PC-9 (cell line): ENCODE measurements at regions not wholly inside any gene's neighbourhood (a gene's known extent, or its start where the extent isn't known, plus 50 kb on each side); places are given as distances from the start of the nearest gene placed in this dataset.

Experiments
- BruUV-seq: library from RNA; stranded (reverse); fragments of 400-500 nt; replicated peaks from 2 replicates; lab custom pipeline; 2021; lab: Mats Ljungman, UMichigan
- CTCF ChIA-PET: fragments of 300-600 bp; sonication (Branson Sonifier 250); formaldehyde crosslinking; loops from one replicate; lab custom pipeline; 2022; ENCODE audit warnings: antibody characterized with exemption; lab: Charles Lee
- POLR2A ChIA-PET: fragments of 300-600 bp; sonication (Branson Sonifier 250); formaldehyde crosslinking; loops from one replicate; lab custom pipeline; 2022; ENCODE audit warnings: antibody characterized with exemption; ENCODE audit not compliant: unreplicated experiment; lab: Charles Lee
- DNase-seq, 2 experiments: peaks; one replicate each; pipeline versions ENCODE4 v3.0.0 to v3.0.0-alpha.2; 2015 to 2022; ENCODE audit warnings: mixed read lengths in 1 of 2
- H2AFZ ChIP-seq: fragments of 200-600 bp; sonication (generic); 2 replicates; pipeline ENCODE4 v1.8.1; 2017; ENCODE audit warnings: antibody characterized with exemption
- H3F3A ChIP-seq: fragments of 200-600 bp; sonication (generic); 2 replicates; pipeline ENCODE4 v1.8.1; 2017; ENCODE audit warnings: antibody characterized with exemption, mild to moderate bottlenecking, low read depth; ENCODE audit not compliant: insufficient read depth
- H3K27ac ChIP-seq: fragments of 200-600 bp; sonication (generic); 2 replicates; pipeline ENCODE4 v1.6.1; 2016; ENCODE audit warnings: mixed run types
- H3K27me3 ChIP-seq: fragments of 200-600 bp; sonication (generic); 2 replicates; pipeline ENCODE4 v1.6.1; 2016; ENCODE audit warnings: low read depth, mixed run types; ENCODE audit not compliant: insufficient read depth
- H3K36me3 ChIP-seq: fragments of 200-600 bp; sonication (generic); 2 replicates; pipeline ENCODE4 v1.6.1; 2016; ENCODE audit warnings: low read depth, mixed run types
- H3K4me1 ChIP-seq: fragments of 200-600 bp; sonication (generic); replicated peaks from 2 replicates; pipeline ENCODE4 v1.6.1; 2016; ENCODE audit warnings: mixed run types; ENCODE audit not compliant: insufficient read depth
- H3K4me2 ChIP-seq: fragments of 200-600 bp; sonication (generic); 2 replicates; pipeline ENCODE4 v1.6.1; 2017; ENCODE audit warnings: mixed run types
- H3K4me3 ChIP-seq: fragments of 200-600 bp; sonication (generic); 2 replicates; pipeline ENCODE4 v1.6.1; 2016; ENCODE audit warnings: mixed run types
- H3K79me2 ChIP-seq: fragments of 200-600 bp; sonication (generic); 2 replicates; pipeline ENCODE4 v1.6.1; 2017; ENCODE audit warnings: low read depth, mixed run types
- H3K9me2 ChIP-seq: fragments of 200-600 bp; sonication (generic); 2 replicates; pipeline ENCODE4 v1.8.1; 2017; ENCODE audit warnings: mild to moderate bottlenecking; ENCODE audit not compliant: insufficient read depth
- H3K9me3 ChIP-seq: fragments of 200-600 bp; sonication (generic); 2 replicates; pipeline ENCODE4 v1.8.1; 2016; ENCODE audit warnings: low read depth; ENCODE audit not compliant: insufficient read depth
- H4K20me1 ChIP-seq: fragments of 200-600 bp; sonication (generic); 2 replicates; pipeline ENCODE4 v1.8.1; 2017; ENCODE audit not compliant: insufficient read depth
- CTCF ChIP-seq: fragments of 200-600 bp; sonication (generic); conservative IDR thresholded peaks from 2 replicates; pipeline ENCODE4 v1.6.1; 2017; ENCODE audit warnings: mixed run types, antibody characterized with exemption, mild to moderate bottlenecking, moderate library complexity
- EZH2 ChIP-seq: fragments of 200-600 bp; sonication (generic); IDR thresholded peaks from 2 replicates; pipeline ENCODE4 v1.8.0; 2017; ENCODE audit warnings: antibody characterized with exemption, low read depth
- intact Hi-C: fragments of 100-400 bp; cut with micrococcal nuclease; formaldehyde crosslinking; loops from one replicate; pipeline ENCODE4 v1.10.0; 2022; ENCODE audit not compliant: unreplicated experiment

- TF ChIP-seq CTCF (no peak), EZH2 (no peak)
- POLR2A ChIA-PET, result no interaction called here
- no peak for DNase-seq
- Histone ChIP-seq H3K4me3 (no peak overlapping the region), H3K9me2 (no peaks in the 10 kb centered on the region), H2AFZ (no peak overlapping the region), H3K36me3 (no peaks in the 10 kb centered on the region), H3K27ac (no peak overlapping the region), H4K20me1 (no peaks in the 10 kb centered on the region), H3K4me1 (no peaks in the 10 kb centered on the region), H3K27me3 (no peaks in the 10 kb centered on the region), H3K4me2 (no peak overlapping the region), H3F3A (no peaks in the 10 kb centered on the region), H3K79me2 (no peaks in the 10 kb centered on the region), H3K9me3 (no peaks in the 10 kb centered on the region)
- CTCF ChIA-PET, result interaction anchor here (0.6 kb wide), 1 partner anchor 393 kb away, joined by 3 read pairs; no protein-coding TSS in a partner anchor
- intact Hi-C loops, result no loop called here
- BruUV-seq, result no TSS peak
Measured at GRCh38 chr6:44642870-44643522, 255.5 kb downstream of the CDC5L start.

GRCh38 chr6:44645276-44645675 is 257.8 kb downstream of the CDC5L start:
- Histone ChIP-seq H3K36me3 (no peaks in the 10 kb centered on the region), H4K20me1 (no peaks in the 10 kb centered on the region), H3K27me3 (no peaks in the 10 kb centered on the region), H3K27ac (no peak overlapping the region), H2AFZ (no peak overlapping the region), H3F3A (no peaks in the 10 kb centered on the region), H3K4me1 (0 out of 2 replicates have a peak, but pooled peaks cover 10% of the 10 kb centered on the region), H3K9me3 (no peaks in the 10 kb centered on the region), H3K4me3 (no peak overlapping the region), H3K9me2 (no peaks in the 10 kb centered on the region), H3K4me2 (no peak overlapping the region), H3K79me2 (no peaks in the 10 kb centered on the region)
- ChIA-PET POLR2A (no interaction called here), CTCF (no interaction called here)
- no peak for DNase-seq
- intact Hi-C loops, result no loop called here
- no TSS peak for BruUV-seq
- TF ChIP-seq CTCF (no peak; the same call in 1 of the 2 replicates), EZH2 (no peak)

GRCh38 chr6:44646355-44646754 is 258.8 kb downstream of the CDC5L start:
- Histone ChIP-seq H3K79me2 (no peaks in the 10 kb centered on the region), H3F3A (no peaks in the 10 kb centered on the region), H3K4me3 (no peak overlapping the region), H3K4me1 (0 out of 2 replicates have a peak, but pooled peaks cover 10% of the 10 kb centered on the region), H3K27ac (no peak overlapping the region), H3K4me2 (no peak overlapping the region), H4K20me1 (no peaks in the 10 kb centered on the region), H3K9me3 (no peaks in the 10 kb centered on the region), H3K9me2 (no peaks in the 10 kb centered on the region), H3K36me3 (no peaks in the 10 kb centered on the region), H2AFZ (no peak overlapping the region), H3K27me3 (no peaks in the 10 kb centered on the region)
- intact Hi-C loops, result no loop called here
- POLR2A ChIA-PET, result interaction anchor here (0.7 kb wide), 1 partner anchor 14 kb away, joined by 3 read pairs; no protein-coding TSS in a partner anchor
- no peak for DNase-seq
- BruUV-seq, result no TSS peak
- TF ChIP-seq CTCF (no peak), EZH2 (no peak)
- CTCF ChIA-PET, result no interaction called here
